ENCODE measurements at regions not wholly inside any gene's neighbourhood (a gene's known extent, or its start where the extent isn't known, plus 50 kb on each side); places are given as distances from the start of the nearest gene placed in this dataset.

- Mint-ChIP-seq H3K4me3 (no peak overlapping the region), H3K27me3 (no peaks in the 10 kb centered on the region), H3K9me3 (no peaks in the 10 kb centered on the region), H3K4me1 (no peaks in the 10 kb centered on the region), H3K27ac (no peak overlapping the region), H3K36me3 (ENCODE audit: low read depth) (no peaks in the 10 kb centered on the region)
- ChIA-PET CTCF (no interaction called here), POLR2A (no interaction called here)
- intact Hi-C loops (cut with micrococcal nuclease), result no loop called here
- TF ChIP-seq CTCF (IDR thresholded peaks at IDR 0.05), result no peak
- ATAC-seq (ENCODE audit: low read depth), result no peak
- no peak for DNase-seq
Measured at GRCh38 chr21:27369234-27369633, 402.3 kb upstream of the ADAMTS5 start.

- Mint-ChIP-seq H3K4me1 (no peaks in the 10 kb centered on the region), H3K27ac (no peak overlapping the region), H3K4me3 (no peak overlapping the region), H3K36me3 (ENCODE audit: low read depth) (no peaks in the 10 kb centered on the region), H3K27me3 (no peaks in the 10 kb centered on the region), H3K9me3 (peaks cover 2% of the 10 kb centered on the region)
- intact Hi-C loops (cut with micrococcal nuclease), result no loop called here
- TF ChIP-seq CTCF (IDR thresholded peaks at IDR 0.05), result no peak
- ChIA-PET POLR2A (no interaction called here), CTCF (no interaction called here)
- DNase-seq, result no peak
- no peak for ATAC-seq (ENCODE audit: low read depth)
Measured at GRCh38 chr21:27366646-27367235, 399.9 kb upstream of the ADAMTS5 start.

GRCh38 chr21:27366036-27366435 lies 399.1 kb upstream of the ADAMTS5 start:
- H3K4me3 Mint-ChIP-seq, result no peak overlapping the region
- TF ChIP-seq CTCF (IDR thresholded peaks at IDR 0.05), result no peak
- H3K27me3 Mint-ChIP-seq, result no peaks in the 10 kb centered on the region
- H3K27ac Mint-ChIP-seq, result no peak overlapping the region
- H3K36me3 Mint-ChIP-seq (ENCODE audit: low read depth), result no peaks in the 10 kb centered on the region
- ATAC-seq (ENCODE audit: low read depth) (no peak), DNase-seq (no peak)
- peaks cover 2% of the 10 kb centered on the region for H3K9me3 Mint-ChIP-seq
- CTCF ChIA-PET, result no interaction called here
- no peaks in the 10 kb centered on the region for H3K4me1 Mint-ChIP-seq
- POLR2A ChIA-PET, result no interaction called here
- intact Hi-C loops (cut with micrococcal nuclease), result no loop called here

- no peak for ATAC-seq (ENCODE audit: low read depth)
- intact Hi-C loops (cut with micrococcal nuclease), result no loop called here
- TF ChIP-seq CTCF (IDR thresholded peaks at IDR 0.05), result no peak
- CTCF ChIA-PET, result no interaction called here
- Mint-ChIP-seq H3K9me3 (peaks cover 2% of the 10 kb centered on the region), H3K4me1 (no peaks in the 10 kb centered on the region), H3K27ac (no peak overlapping the region), H3K4me3 (no peak overlapping the region), H3K27me3 (no peaks in the 10 kb centered on the region), H3K36me3 (ENCODE audit: low read depth) (no peaks in the 10 kb centered on the region)
- no peak for DNase-seq
- POLR2A ChIA-PET, result no interaction called here
Measured at GRCh38 chr21:27365394-27365793, 398.5 kb upstream of the ADAMTS5 start.

GRCh38 chr21:27363719-27364477 lies 397.0 kb upstream of the ADAMTS5 start:
- ChIA-PET CTCF (no interaction called here), POLR2A (no interaction called here)
- Mint-ChIP-seq H3K9me3 (peaks cover 5% of the 10 kb centered on the region), H3K27ac (no peak overlapping the region), H3K4me3 (no peak overlapping the region), H3K27me3 (no peaks in the 10 kb centered on the region), H3K4me1 (no peaks in the 10 kb centered on the region), H3K36me3 (ENCODE audit: low read depth) (no peaks in the 10 kb centered on the region)
- ATAC-seq (ENCODE audit: low read depth) (no peak), DNase-seq (no peak)
- intact Hi-C loops (cut with micrococcal nuclease), result no loop called here
- no peak for TF ChIP-seq CTCF (IDR thresholded peaks at IDR 0.05)

All from activated B cell treated with CpG ODN at 0.5 μM for 24 hours (primary cell).